IMR-90 (cell line): ENCODE measurements at regions not wholly inside any gene's neighbourhood (a gene's known extent, or its start where the extent isn't known, plus 50 kb on each side); places are given as distances from the start of the nearest gene placed in this dataset.

Source experiments
- ATAC-seq: fragments of 200-7000 bp; cut with Tn5 transposase; 2 replicates; pipeline ENCODE4 v1.9.1; 2020; ENCODE audit warnings: low read depth, mild to moderate bottlenecking, moderate library complexity
- BruUV-seq: library from RNA; stranded (reverse); fragments of 400-500 nt; replicated peaks from 2 replicates; lab custom pipeline; 2021; lab: Mats Ljungman, UMichigan
- CTCF ChIA-PET: fragments of 300-600 bp; formaldehyde crosslinking; extraction: SDS; loops from one replicate; lab custom pipeline; 2021; ENCODE audit warnings: antibody characterized with exemption; lab: Yijun Ruan, JAX
- POLR2A ChIA-PET: fragments of 300-600 bp; sonication (Branson Sonifier 250); formaldehyde crosslinking; loops from one replicate; lab custom pipeline; 2022; ENCODE audit warnings: antibody characterized with exemption; ENCODE audit not compliant: unreplicated experiment; lab: Charles Lee
- DNase-seq: peaks from one replicate; pipeline ENCODE4 v3.0.0; 2013
- H2AFZ ChIP-seq: replicated peaks from 2 replicates; pipeline ENCODE3; 2013; ENCODE audit warnings: low read length, mild to moderate bottlenecking; ENCODE audit not compliant: poor library complexity
- H2AK5ac ChIP-seq: 2 replicates; pipeline ENCODE4 v1.6.1; 2013; ENCODE audit warnings: low read depth, low read length, inconsistent platforms
- H2AK9ac ChIP-seq: replicated peaks from 2 replicates; pipeline ENCODE3; 2013; ENCODE audit warnings: mild to moderate bottlenecking, low read depth, low read length, moderate library complexity; ENCODE audit not compliant: poor library complexity
- H2BK120ac ChIP-seq: 2 replicates; pipeline ENCODE4 v1.6.1; 2013; ENCODE audit warnings: low read depth, low read length, inconsistent platforms
- H2BK15ac ChIP-seq: 3 replicates; pipeline ENCODE4 v1.6.1; 2013; ENCODE audit warnings: low read depth, low read length, inconsistent platforms
- H2BK20ac ChIP-seq: 2 replicates; pipeline ENCODE4 v1.6.1; 2013; ENCODE audit warnings: low read depth, mild to moderate bottlenecking, inconsistent platforms, low read length, moderate library complexity
- H2BK5ac ChIP-seq: 2 replicates; pipeline ENCODE4 v1.6.1; 2013; ENCODE audit warnings: mild to moderate bottlenecking, low read depth, low read length, inconsistent platforms; ENCODE audit not compliant: poor library complexity, severe bottlenecking
- H3K14ac ChIP-seq: replicated peaks from 2 replicates; pipeline ENCODE4 v1.6.1; 2013; ENCODE audit warnings: low read depth, low read length, inconsistent platforms
- H3K18ac ChIP-seq: 2 replicates; pipeline ENCODE4 v1.6.1; 2013; ENCODE audit warnings: low read depth, low read length, control low read depth
- H3K23ac ChIP-seq: 2 replicates; pipeline ENCODE4 v1.6.1; 2013; ENCODE audit warnings: low read depth, low read length, inconsistent platforms
- H3K27ac ChIP-seq: 2 replicates; pipeline ENCODE4 v1.5.1; 2013; ENCODE audit warnings: mild to moderate bottlenecking, control low read depth, low read length; ENCODE audit not compliant: insufficient read depth
- H3K27me3 ChIP-seq: 2 replicates; pipeline ENCODE4 v1.6.1; 2013; ENCODE audit warnings: low read length; ENCODE audit not compliant: control insufficient read depth, insufficient read depth
- H3K36me3 ChIP-seq: 2 replicates; pipeline ENCODE4 v1.6.1; 2013; ENCODE audit warnings: low read length, mixed read lengths; ENCODE audit not compliant: control insufficient read depth, insufficient read depth
- H3K4ac ChIP-seq: 2 replicates; pipeline ENCODE4 v1.6.1; 2013; ENCODE audit warnings: low read depth, low read length, inconsistent platforms
- H3K4me1 ChIP-seq: 2 replicates; pipeline ENCODE4 v1.6.1; 2013; ENCODE audit warnings: low read length, mixed read lengths; ENCODE audit not compliant: control insufficient read depth, insufficient read depth
- H3K4me2 ChIP-seq: 2 replicates; pipeline ENCODE4 v1.6.1; 2013; ENCODE audit warnings: low read depth, mild to moderate bottlenecking, control low read depth, low read length, moderate library complexity
- H3K4me3 ChIP-seq: 2 replicates; pipeline ENCODE4 v1.5.1; 2013; ENCODE audit warnings: low read depth, mild to moderate bottlenecking, control low read depth, low read length, moderate library complexity; ENCODE audit not compliant: insufficient read depth
- H3K56ac ChIP-seq: 2 replicates; pipeline ENCODE4 v1.6.1; 2013; ENCODE audit warnings: low read length, inconsistent platforms; ENCODE audit not compliant: insufficient read depth; ENCODE audit errors: extremely low read depth
- H3K79me1 ChIP-seq, 2 experiments: 2 replicates each; pipeline ENCODE4 v1.6.1; 2013; ENCODE audit warnings: low read length in 2 of 2, inconsistent platforms in 1 of 2, low read depth in 1 of 2
- H3K9ac ChIP-seq: 2 replicates; pipeline ENCODE4 v1.6.1; 2013; ENCODE audit warnings: low read depth, low read length, control low read depth
- H3K9me1 ChIP-seq: 2 replicates; pipeline ENCODE4 v1.6.1; 2013; ENCODE audit warnings: low read length, inconsistent platforms; ENCODE audit not compliant: insufficient read depth
- H3K9me3 ChIP-seq: 2 replicates; pipeline ENCODE4 v1.6.1; 2013; ENCODE audit warnings: low read length; ENCODE audit not compliant: control insufficient read depth, insufficient read depth
- H4K20me1 ChIP-seq: 2 replicates; pipeline ENCODE4 v1.6.1; 2013; ENCODE audit warnings: low read length, inconsistent platforms; ENCODE audit not compliant: insufficient read depth
- H4K5ac ChIP-seq: 2 replicates; pipeline ENCODE4 v1.6.1; 2013; ENCODE audit warnings: mild to moderate bottlenecking, low read depth, low read length, control low read depth
- H4K8ac ChIP-seq, 2 experiments: 2 replicates each; pipeline ENCODE4 v1.6.1; 2013; ENCODE audit warnings: low read depth in 2 of 2, low read length in 2 of 2, control low read depth in 1 of 2, inconsistent platforms in 1 of 2
- H4K91ac ChIP-seq: 2 replicates; pipeline ENCODE4 v1.6.1; 2013; ENCODE audit warnings: low read depth, low read length, inconsistent platforms; ENCODE audit not compliant: insufficient read depth
- BHLHE40 ChIP-seq: fragments of 150-350 bp; IDR thresholded peaks from 2 replicates; pipeline ENCODE4 v1.6.1; 2016; ENCODE audit warnings: mild to moderate bottlenecking, low read depth, low read length
- CHD1 ChIP-seq: IDR thresholded peaks from 2 replicates; pipeline ENCODE4 v1.6.1; 2012; ENCODE audit warnings: low read depth, low read length, improper control_type of control experiment
- MAFK ChIP-seq: IDR thresholded peaks from 2 replicates; pipeline ENCODE4 v1.6.1; 2012; ENCODE audit warnings: low read depth, low read length, improper control_type of control experiment
- POLR2A ChIP-seq: IDR thresholded peaks from 2 replicates; pipeline ENCODE4 v1.6.1; 2012; ENCODE audit warnings: mild to moderate bottlenecking, low read depth, low read length
- RAD21 ChIP-seq: IDR thresholded peaks from 2 replicates; pipeline ENCODE4 v1.6.1; 2012; ENCODE audit warnings: low read length, improper control_type of control experiment
- WGBS, 2 experiments: methylation state at CpG; one replicate each; pipeline versions ENCODE4 v1.1.5 to v1.1.7; 2013; ENCODE audit warnings: missing lambda C conversion rate in 2 of 2; ENCODE audit not compliant: insufficient read length in 1 of 2; ENCODE audit errors: extremely low coverage in 2 of 2; 5-methylcytosine and 5-hydroxymethylcytosine counted together
- dilution Hi-C: fragments of 300-500 bp; cut with HindIII; formaldehyde crosslinking; loops from one replicate; pipeline ENCODE4 v1.14.3; 2018; ENCODE audit warnings: low sequenced_read_pairs; ENCODE audit not compliant: unreplicated experiment
- in situ Hi-C: fragments of 300-500 bp; cut with MboI; formaldehyde crosslinking; loops from 3 replicates; pipeline ENCODE4 v1.14.3; 2019; ENCODE audit warnings: low sequenced_read_pairs, inconsistent platforms, mixed read lengths
- intact Hi-C: fragments of 100-400 bp; cut with micrococcal nuclease; formaldehyde crosslinking; loops from 2 replicates; pipeline ENCODE4 v1.10.0; 2022
- TF ChIP-seq, protein P1 (sequence below): fragments of 150-350 bp; IDR thresholded peaks from 2 replicates; pipeline ENCODE4 v1.6.1; 2016; ENCODE audit warnings: low read depth, mild to moderate bottlenecking, low read length, moderate library complexity, borderline replicate concordance

GRCh38 chr21:36582271-36582670, 102.3 kb upstream of the CLDN14 start:
- POLR2A ChIA-PET: no interaction called here
- intact Hi-C loops (no loop called here), in situ Hi-C loops (no loop called here), dilution Hi-C loops (no loop called here)
- H3K36me3 ChIP-seq: no peaks in the 10 kb centered on the region
- no peak overlapping the region for H3K14ac ChIP-seq
- H4K8ac ChIP-seq: no peak overlapping the region
- ATAC-seq: no peak
- no peak overlapping the region for H3K27ac ChIP-seq
- no peak overlapping the region for H4K5ac ChIP-seq
- H2BK5ac ChIP-seq: no peak overlapping the region
- H3K27me3 ChIP-seq: peaks cover 33% of the 10 kb centered on the region
- H4K91ac ChIP-seq: no peak overlapping the region
- no TSS peak for BruUV-seq
- CTCF ChIA-PET: no interaction called here
- H2BK120ac ChIP-seq: no peak overlapping the region
- WGBS, 2 experiments: 74% methylated on average over 5 of the region's 6 CpGs; no CpG with 5 or more reads in 1 of the 2 experiments
- H2BK15ac ChIP-seq: no peak overlapping the region
- H3K23ac ChIP-seq: no peak overlapping the region
- no peak overlapping the region for H2BK20ac ChIP-seq
- H3K18ac ChIP-seq: no peak overlapping the region
- TF ChIP-seq, protein P1, sequence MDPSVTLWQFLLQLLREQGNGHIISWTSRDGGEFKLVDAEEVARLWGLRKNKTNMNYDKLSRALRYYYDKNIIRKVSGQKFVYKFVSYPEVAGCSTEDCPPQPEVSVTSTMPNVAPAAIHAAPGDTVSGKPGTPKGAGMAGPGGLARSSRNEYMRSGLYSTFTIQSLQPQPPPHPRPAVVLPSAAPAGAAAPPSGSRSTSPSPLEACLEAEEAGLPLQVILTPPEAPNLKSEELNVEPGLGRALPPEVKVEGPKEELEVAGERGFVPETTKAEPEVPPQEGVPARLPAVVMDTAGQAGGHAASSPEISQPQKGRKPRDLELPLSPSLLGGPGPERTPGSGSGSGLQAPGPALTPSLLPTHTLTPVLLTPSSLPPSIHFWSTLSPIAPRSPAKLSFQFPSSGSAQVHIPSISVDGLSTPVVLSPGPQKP: no peak
- TF ChIP-seq POLR2A: no peak
- TF ChIP-seq MAFK: no peak
- no peak for TF ChIP-seq CHD1
- TF ChIP-seq RAD21: no peak
- TF ChIP-seq BHLHE40: no peak
- H3K4ac ChIP-seq: no peak overlapping the region
- peaks cover 8% of the 10 kb centered on the region for H3K9me3 ChIP-seq
- no peak overlapping the region for H3K9ac ChIP-seq
- no peak overlapping the region for H3K4me2 ChIP-seq
- H2AFZ ChIP-seq: no peak overlapping the region
- no peaks in the 10 kb centered on the region for H3K4me1 ChIP-seq
- H3K4me3 ChIP-seq: no peak overlapping the region
- no peaks in the 10 kb centered on the region for H3K79me1 ChIP-seq
- H4K20me1 ChIP-seq: no peaks in the 10 kb centered on the region
- no peak for DNase-seq
- no peak overlapping the region for H2AK9ac ChIP-seq
- H3K9me1 ChIP-seq: no peaks in the 10 kb centered on the region
- no peak overlapping the region for H3K56ac ChIP-seq
- H2AK5ac ChIP-seq: no peak overlapping the region
